Activated CD8-positive, alpha-beta T cell treated with anti-CD3 and anti-CD28 coated beads for 36 hours (primary cell): ENCODE measurements at regions not wholly inside any gene's neighbourhood (a gene's known extent, or its start where the extent isn't known, plus 50 kb on each side); places are given as distances from the start of the nearest gene placed in this dataset.

ENCODE experiments used
- ATAC-seq: fragments of 200-7000 bp; cut with Tn5 transposase; one replicate; pipeline ENCODE4 v1.10.0; 2021; ENCODE audit warnings: mild to moderate bottlenecking, moderate library complexity
- CTCF ChIA-PET: fragments of 350-600 bp; sonication (Branson Sonifier 250); formaldehyde crosslinking; loops from one replicate; lab custom pipeline; 2021; ENCODE audit warnings: antibody characterized with exemption; lab: Charles Lee
- POLR2A ChIA-PET: fragments of 350-600 bp; sonication (Branson Sonifier 250); formaldehyde crosslinking; loops from one replicate; lab custom pipeline; 2021; ENCODE audit warnings: antibody characterized with exemption; lab: Charles Lee
- DNase-seq: peaks from one replicate; pipeline ENCODE4 v3.0.0-alpha.2; 2020
- H3K27ac Mint-ChIP-seq: one replicate; pipeline ENCODE4 v1.8.0; 2021; ENCODE audit warnings: mild to moderate bottlenecking, mixed read lengths
- H3K27me3 Mint-ChIP-seq: one replicate; pipeline ENCODE4 v1.8.0; 2021; ENCODE audit warnings: mixed read lengths
- H3K36me3 Mint-ChIP-seq: one replicate; pipeline ENCODE4 v1.8.0; 2021; ENCODE audit warnings: low read depth, mixed read lengths
- H3K4me1 Mint-ChIP-seq: one replicate; pipeline ENCODE4 v1.8.0; 2021; ENCODE audit warnings: low read depth, mixed read lengths
- H3K4me3 Mint-ChIP-seq: one replicate; pipeline ENCODE4 v1.8.0; 2021; ENCODE audit warnings: mild to moderate bottlenecking, moderate library complexity, mixed read lengths
- H3K9me3 Mint-ChIP-seq: one replicate; pipeline ENCODE4 v1.8.0; 2021; ENCODE audit warnings: mixed read lengths
- CTCF ChIP-seq: fragments of 200-600 bp; IDR thresholded peaks from one replicate; pipeline ENCODE4 v1.8.0; 2022; ENCODE audit warnings: antibody characterized with exemption, mild to moderate bottlenecking
- intact Hi-C: fragments of 100-400 bp; cut with micrococcal nuclease; formaldehyde crosslinking; loops from one replicate; pipeline ENCODE4 v1.10.0; 2022

- no peak overlapping the region for H3K27ac Mint-ChIP-seq
Observed at GRCh38 chr2:16330571-16330970, 335.1 kb downstream of the CYRIA start.

GRCh38 chr2:16330012-16330411 lies 335.6 kb downstream of the CYRIA start:
- intact Hi-C loops = no loop called here
- ATAC-seq (no peak), DNase-seq (no peak)
- H3K9me3 Mint-ChIP-seq = no peaks in the 10 kb centered on the region
- no peak for TF ChIP-seq CTCF
- H3K36me3 Mint-ChIP-seq = no peaks in the 10 kb centered on the region
- ChIA-PET POLR2A (no interaction called here), CTCF (no interaction called here)
- no peak overlapping the region for H3K27ac Mint-ChIP-seq
- H3K4me3 Mint-ChIP-seq = no peak overlapping the region
- no peaks in the 10 kb centered on the region for H3K27me3 Mint-ChIP-seq
- no peaks in the 10 kb centered on the region for H3K4me1 Mint-ChIP-seq

More at GRCh38 chr2:16330571-16330970, 335.1 kb downstream of the CYRIA start:
- Mint-ChIP-seq H3K4me3 (no peak overlapping the region), H3K27me3 (no peaks in the 10 kb centered on the region), H3K36me3 (no peaks in the 10 kb centered on the region), H3K9me3 (no peaks in the 10 kb centered on the region), H3K4me1 (no peaks in the 10 kb centered on the region)
- no peak for TF ChIP-seq CTCF
- no peak for DNase-seq
- POLR2A ChIA-PET = no interaction called here
- CTCF ChIA-PET = no interaction called here
- intact Hi-C loops = no loop called here
- no peak for ATAC-seq

GRCh38 chr2:16329421-16329820 lies 336.2 kb downstream of the CYRIA start:
- H3K4me3 Mint-ChIP-seq = no peak overlapping the region
- POLR2A ChIA-PET = no interaction called here
- no peaks in the 10 kb centered on the region for H3K36me3 Mint-ChIP-seq
- intact Hi-C loops = no loop called here
- DNase-seq (no peak), ATAC-seq (no peak)
- no peaks in the 10 kb centered on the region for H3K9me3 Mint-ChIP-seq
- H3K27ac Mint-ChIP-seq = no peak overlapping the region
- CTCF ChIA-PET = no interaction called here
- no peaks in the 10 kb centered on the region for H3K4me1 Mint-ChIP-seq
- no peak for TF ChIP-seq CTCF
- H3K27me3 Mint-ChIP-seq = no peaks in the 10 kb centered on the region

- no peaks in the 10 kb centered on the region for H3K27me3 Mint-ChIP-seq
- H3K27ac Mint-ChIP-seq = no peak overlapping the region
- H3K4me3 Mint-ChIP-seq = no peak overlapping the region
- intact Hi-C loops = no loop called here
- ChIA-PET CTCF (no interaction called here), POLR2A (no interaction called here)
- DNase-seq = no peak
- H3K9me3 Mint-ChIP-seq = no peaks in the 10 kb centered on the region
- TF ChIP-seq CTCF = no peak
- no peaks in the 10 kb centered on the region for H3K36me3 Mint-ChIP-seq
- no peaks in the 10 kb centered on the region for H3K4me1 Mint-ChIP-seq
- ATAC-seq = no peak
Observed at GRCh38 chr2:16328521-16329190, 337.0 kb downstream of the CYRIA start.

- intact Hi-C loops = no loop called here
Observed at GRCh38 chr2:16327326-16327725, 338.3 kb downstream of the CYRIA start.

More at GRCh38 chr2:16327326-16327725, 338.3 kb downstream of the CYRIA start:
- Mint-ChIP-seq H3K27me3 (no peaks in the 10 kb centered on the region), H3K27ac (no peak overlapping the region), H3K4me1 (no peaks in the 10 kb centered on the region), H3K9me3 (no peaks in the 10 kb centered on the region), H3K4me3 (no peak overlapping the region), H3K36me3 (no peaks in the 10 kb centered on the region)
- DNase-seq (no peak), ATAC-seq (no peak)
- TF ChIP-seq CTCF = no peak
- CTCF ChIA-PET = no interaction called here
- POLR2A ChIA-PET = no interaction called here
